ENCODE measurements at regions not wholly inside any gene's neighbourhood (a gene's known extent, or its start where the extent isn't known, plus 50 kb on each side); places are given as distances from the start of the nearest gene placed in this dataset.
"Not testable (repeated sequence)": the region's sequence is repeated elsewhere in the genome, so short reads cannot be mapped to it uniquely, and the experiment has no call there.

DNA sequence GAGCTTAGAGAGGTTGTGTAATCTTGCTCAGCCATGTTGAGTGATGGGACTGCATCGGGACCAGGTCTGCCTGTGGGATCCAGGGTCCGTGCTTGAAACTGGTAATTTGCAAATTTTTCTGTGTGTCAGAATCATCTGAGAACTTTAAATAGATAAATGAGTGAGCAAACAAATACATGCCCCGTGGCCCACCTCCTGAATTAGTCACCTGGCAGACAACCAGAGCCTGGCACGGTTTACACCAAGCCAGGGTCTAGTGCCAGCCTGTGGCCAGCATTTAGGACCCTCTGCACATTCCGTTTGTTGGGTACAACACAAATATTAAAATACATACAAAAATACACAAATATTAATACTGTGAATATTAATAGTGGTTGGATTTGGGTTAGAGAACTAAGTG lies 90.6 kb upstream of the STOX2 start:
- no peak for ATAC-seq
- 77 to 78% methylated on average over 5 of the region's 5 CpGs for WGBS, 2 donors (ENCODE audit: low coverage in 1 of 2)
- Histone ChIP-seq H3K27me3 (no peaks in the 10 kb centered on the region), H3K36me3 (no peaks in the 10 kb centered on the region), H3K4me3 (no peak overlapping the region), H3K4me1 (no peaks in the 10 kb centered on the region), H3K27ac (no peak overlapping the region), H3K9me3 (no peaks in the 10 kb centered on the region)
- TF ChIP-seq, protein P1, sequence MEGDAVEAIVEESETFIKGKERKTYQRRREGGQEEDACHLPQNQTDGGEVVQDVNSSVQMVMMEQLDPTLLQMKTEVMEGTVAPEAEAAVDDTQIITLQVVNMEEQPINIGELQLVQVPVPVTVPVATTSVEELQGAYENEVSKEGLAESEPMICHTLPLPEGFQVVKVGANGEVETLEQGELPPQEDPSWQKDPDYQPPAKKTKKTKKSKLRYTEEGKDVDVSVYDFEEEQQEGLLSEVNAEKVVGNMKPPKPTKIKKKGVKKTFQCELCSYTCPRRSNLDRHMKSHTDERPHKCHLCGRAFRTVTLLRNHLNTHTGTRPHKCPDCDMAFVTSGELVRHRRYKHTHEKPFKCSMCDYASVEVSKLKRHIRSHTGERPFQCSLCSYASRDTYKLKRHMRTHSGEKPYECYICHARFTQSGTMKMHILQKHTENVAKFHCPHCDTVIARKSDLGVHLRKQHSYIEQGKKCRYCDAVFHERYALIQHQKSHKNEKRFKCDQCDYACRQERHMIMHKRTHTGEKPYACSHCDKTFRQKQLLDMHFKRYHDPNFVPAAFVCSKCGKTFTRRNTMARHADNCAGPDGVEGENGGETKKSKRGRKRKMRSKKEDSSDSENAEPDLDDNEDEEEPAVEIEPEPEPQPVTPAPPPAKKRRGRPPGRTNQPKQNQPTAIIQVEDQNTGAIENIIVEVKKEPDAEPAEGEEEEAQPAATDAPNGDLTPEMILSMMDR (IDR thresholded peaks at IDR 0.05), result no peak
- no peak for TF ChIP-seq POLR2A (IDR thresholded peaks at IDR 0.05)

DNA sequence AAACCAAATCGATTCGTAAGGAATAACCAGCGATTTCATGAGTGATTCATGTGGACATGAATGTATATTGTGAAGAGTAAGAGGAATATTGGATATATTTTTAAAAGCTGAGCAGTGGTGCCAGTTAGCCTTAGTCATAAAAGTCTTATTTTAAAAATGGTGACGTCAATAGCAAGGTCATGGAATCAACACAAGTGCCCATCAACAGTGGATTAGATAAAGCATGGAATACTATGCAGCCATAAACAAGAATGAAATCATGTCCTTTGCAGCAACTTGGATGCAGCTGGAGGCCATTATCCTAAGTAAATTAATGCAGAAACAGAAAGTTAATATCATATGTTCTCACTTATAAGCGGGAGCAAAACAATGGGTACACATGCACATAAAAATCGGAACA lies 89.0 kb upstream of the STOX2 start:
- Histone ChIP-seq H3K4me1 (no peaks in the 10 kb centered on the region), H3K27ac (no peak overlapping the region), H3K9me3 (no peaks in the 10 kb centered on the region), H3K4me3 (no peak overlapping the region), H3K27me3 (no peaks in the 10 kb centered on the region), H3K36me3 (no peaks in the 10 kb centered on the region)
- TF ChIP-seq POLR2A (IDR thresholded peaks at IDR 0.05) (no peak), POLR2AphosphoS5 (IDR thresholded peaks at IDR 0.05) (no peak), EP300 (IDR thresholded peaks at IDR 0.05) (no peak)
- TF ChIP-seq, protein P1 (IDR thresholded peaks at IDR 0.05), result no peak
- ATAC-seq, result no peak
- WGBS, 2 donors (ENCODE audit: low coverage in 1 of 2), result 96 to 98% methylated on average over 6 of the region's 6 CpGs

DNA sequence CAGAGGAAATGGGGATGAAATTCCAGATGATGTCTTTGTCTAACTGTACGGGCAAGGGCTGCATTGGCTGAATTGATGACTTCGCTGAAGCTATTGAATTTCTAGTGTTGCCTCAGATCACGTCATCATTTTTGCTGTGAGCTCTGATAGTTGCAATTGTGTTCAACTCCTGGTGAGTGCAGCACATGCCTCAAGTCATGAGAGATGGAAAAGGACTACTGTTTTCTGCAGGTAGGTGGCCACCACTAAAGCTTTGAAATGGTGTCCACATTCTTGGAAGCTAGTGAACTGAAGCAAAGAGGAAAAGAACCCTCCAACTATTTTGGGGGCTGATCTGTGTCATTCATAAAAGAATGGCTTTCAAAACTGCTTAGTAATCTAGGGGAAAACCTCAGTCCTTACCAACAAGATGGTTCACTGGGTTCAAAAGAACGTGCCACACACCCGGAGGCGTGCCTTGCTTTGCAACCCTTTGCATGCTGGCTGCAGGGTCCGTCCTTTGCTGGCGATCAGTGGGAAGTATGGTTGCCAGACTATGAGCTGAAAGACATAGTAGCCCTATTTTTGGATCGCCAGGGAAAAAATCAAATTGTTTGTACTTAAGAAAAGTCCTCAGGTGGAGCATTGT lies 88.1 kb upstream of the STOX2 start:
- 72 to 79% methylated on average over 5 to 9 of the region's 9 CpGs for WGBS, 2 donors (ENCODE audit: low coverage in 1 of 2)
- Histone ChIP-seq H3K9me3 (no peaks in the 10 kb centered on the region), H3K36me3 (no peaks in the 10 kb centered on the region), H3K27ac (no peak overlapping the region), H3K27me3 (no peaks in the 10 kb centered on the region), H3K4me3 (no peak overlapping the region), H3K4me1 (no peaks in the 10 kb centered on the region)
- no peak for ATAC-seq
- TF ChIP-seq POLR2A (IDR thresholded peaks at IDR 0.05), result no peak
- no peak for TF ChIP-seq EP300 (IDR thresholded peaks at IDR 0.05)
- no peak for TF ChIP-seq POLR2AphosphoS5 (IDR thresholded peaks at IDR 0.05)
- TF ChIP-seq, protein P1 (IDR thresholded peaks at IDR 0.05), result no peak

DNA sequence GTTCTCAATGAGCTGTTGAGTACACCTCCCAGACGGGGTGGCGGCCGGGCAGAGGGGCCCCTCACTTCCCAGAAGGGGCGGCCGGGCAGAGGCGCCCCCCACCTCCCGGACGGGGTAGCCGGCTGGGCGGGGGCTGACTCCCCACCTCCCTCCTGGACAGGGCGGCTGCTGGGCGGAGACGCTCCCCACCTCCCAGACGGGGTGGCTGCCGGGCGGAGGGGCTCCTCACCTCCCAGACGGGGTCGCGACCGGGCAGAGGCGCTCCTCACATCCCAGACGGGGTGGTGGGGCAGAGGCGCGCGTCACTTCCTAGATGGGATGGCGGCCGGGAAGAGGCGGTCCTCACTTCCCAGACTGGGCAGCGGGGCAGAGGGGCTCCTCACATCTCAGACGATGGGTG lies 86.5 kb upstream of the STOX2 start:
- ATAC-seq, H3K4me3 ChIP-seq, H3K9me3 ChIP-seq, H3K4me1 ChIP-seq, H3K27ac ChIP-seq, H3K36me3 ChIP-seq, H3K27me3 ChIP-seq: not testable (repeated sequence)
- 91% methylated on average over 6 of the region's 30 CpGs; no CpG with 5 or more reads in 1 of the 2 donors for WGBS, 2 donors (ENCODE audit: low coverage in 1 of 2)

DNA sequence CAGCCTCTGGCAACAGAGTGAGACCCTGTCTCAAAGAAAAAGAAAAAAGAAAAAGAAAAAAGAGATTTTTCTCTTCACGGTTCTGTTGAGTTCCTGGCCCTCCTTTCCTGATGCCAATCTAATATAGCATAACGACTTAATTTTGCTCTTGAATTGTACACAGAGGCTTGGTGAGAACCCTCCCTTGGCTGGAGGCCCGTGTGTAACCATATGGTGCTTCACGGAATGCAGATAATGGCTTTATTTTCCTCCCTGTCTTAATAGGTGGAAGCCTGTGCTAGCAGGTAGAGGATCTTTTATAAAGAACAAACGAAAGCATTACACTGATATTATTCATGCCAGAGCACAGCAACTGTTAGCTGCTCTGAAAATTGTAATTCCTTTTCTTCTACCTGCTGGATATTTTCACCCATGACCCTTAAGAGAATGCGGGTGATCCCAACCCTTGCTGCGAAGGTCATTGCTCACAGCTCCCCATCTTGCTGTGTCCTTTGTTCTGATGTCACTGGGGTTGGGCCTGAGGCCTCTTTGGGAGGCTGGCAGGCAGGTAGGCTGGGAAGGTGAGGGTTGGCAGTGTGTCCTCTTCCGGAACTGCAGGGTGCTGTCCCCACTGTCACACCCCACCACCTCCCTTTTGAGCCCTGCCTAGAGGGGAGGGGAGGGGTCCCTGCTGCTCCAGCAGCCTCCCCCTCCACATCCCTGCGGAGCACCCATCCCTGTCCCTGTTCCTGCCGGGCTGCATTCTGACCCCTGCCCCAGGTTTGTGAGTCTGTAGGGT lies 83.8 kb upstream of the STOX2 start:
- ATAC-seq, result no peak
- 71 to 85% methylated on average over 7 of the region's 10 CpGs for WGBS, 2 donors (ENCODE audit: low coverage in 1 of 2)
- TF ChIP-seq, protein P1 (IDR thresholded peaks at IDR 0.05), result no peak
- TF ChIP-seq POLR2A (IDR thresholded peaks at IDR 0.05) (no peak), EP300 (IDR thresholded peaks at IDR 0.05) (no peak), POLR2AphosphoS5 (IDR thresholded peaks at IDR 0.05) (no peak)

More for the DNA sequence above, 83.8 kb upstream of the STOX2 start:
- Histone ChIP-seq H3K27ac (no peak overlapping the region), H3K27me3 (no peaks in the 10 kb centered on the region), H3K9me3 (no peaks in the 10 kb centered on the region), H3K36me3 (no peaks in the 10 kb centered on the region), H3K4me1 (no peaks in the 10 kb centered on the region), H3K4me3 (no peak overlapping the region)

Data from gastroesophageal sphincter (tissue), 4 donors.